Astrocyte (in vitro differentiated cells and primary cell): ENCODE measurements at regions not wholly inside any gene's neighbourhood (a gene's known extent, or its start where the extent isn't known, plus 50 kb on each side); places are given as distances from the start of the nearest gene placed in this dataset.

Experiments used
- CTCF ChIP-seq: IDR thresholded peaks from 2 replicates; pipeline ENCODE4 v1.5.1; 2011; ENCODE audit warnings: low read depth, mild to moderate bottlenecking, inconsistent platforms, low read length, moderate library complexity; ENCODE audit not compliant: insufficient read depth
- EZH2 ChIP-seq: IDR thresholded peaks from 2 replicates; pipeline ENCODE4 v1.6.1; 2012; ENCODE audit warnings: mild to moderate bottlenecking, low read length, inconsistent platforms; ENCODE audit not compliant: insufficient read depth

GRCh38 chr9:23933348-23933747 is 107.3 kb upstream of the ELAVL2 start:
- TF ChIP-seq EZH2 = no peak
- no peak for TF ChIP-seq CTCF
